Effector memory CD4-positive, alpha-beta T cell (primary cell): ENCODE measurements at regions not wholly inside any gene's neighbourhood (a gene's known extent, or its start where the extent isn't known, plus 50 kb on each side); places are given as distances from the start of the nearest gene placed in this dataset.

Experiments used
- DNase-seq, 3 donors: peaks; one replicate each; pipeline ENCODE4 v3.0.0-alpha.2; 2020
- H3K27ac ChIP-seq: 2 replicates; pipeline ENCODE4 v1.7.0; 2013; ENCODE audit warnings: mild to moderate bottlenecking, low read length, moderate library complexity; ENCODE audit not compliant: insufficient read depth, poor library complexity, severe bottlenecking
- H3K27me3 ChIP-seq: replicated peaks from 2 replicates; pipeline ENCODE4 v1.7.0; 2013; ENCODE audit warnings: mild to moderate bottlenecking, low read length; ENCODE audit not compliant: insufficient read depth, control insufficient read depth, poor library complexity, severe bottlenecking
- H3K36me3 ChIP-seq: 2 replicates; pipeline ENCODE4 v1.7.0; 2013; ENCODE audit warnings: mild to moderate bottlenecking, low read length, moderate library complexity; ENCODE audit not compliant: control insufficient read depth, insufficient read depth
- H3K4me1 ChIP-seq: 2 replicates; pipeline ENCODE4 v1.7.0; 2013; ENCODE audit warnings: low read length, mild to moderate bottlenecking; ENCODE audit not compliant: control insufficient read depth, insufficient read depth, poor library complexity, severe bottlenecking
- H3K4me3 ChIP-seq: 2 replicates; pipeline ENCODE4 v1.7.0; 2013; ENCODE audit warnings: low read length, low read depth, mild to moderate bottlenecking; ENCODE audit not compliant: insufficient read depth, poor library complexity, severe bottlenecking
- H3K9me3 ChIP-seq: 2 replicates; pipeline ENCODE4 v1.7.0; 2013; ENCODE audit warnings: mild to moderate bottlenecking, low read length, moderate library complexity; ENCODE audit not compliant: control insufficient read depth

- Histone ChIP-seq H3K4me3 (no peak overlapping the region), H3K9me3 (no peaks in the 10 kb centered on the region), H3K36me3 (no peaks in the 10 kb centered on the region), H3K4me1 (no peaks in the 10 kb centered on the region), H3K27ac (no peak overlapping the region), H3K27me3 (no peaks in the 10 kb centered on the region)
- no peak for DNase-seq
Measured at GRCh38 chr5:125181159-125181558, 434.7 kb upstream of the ZNF608 start.

- Histone ChIP-seq H3K4me1 (no peaks in the 10 kb centered on the region), H3K4me3 (no peak overlapping the region), H3K27ac (no peak overlapping the region), H3K36me3 (no peaks in the 10 kb centered on the region), H3K27me3 (no peaks in the 10 kb centered on the region), H3K9me3 (no peaks in the 10 kb centered on the region)
- DNase-seq, result no peak
Measured at GRCh38 chr5:125181955-125182354, 435.5 kb upstream of the ZNF608 start.

DNA sequence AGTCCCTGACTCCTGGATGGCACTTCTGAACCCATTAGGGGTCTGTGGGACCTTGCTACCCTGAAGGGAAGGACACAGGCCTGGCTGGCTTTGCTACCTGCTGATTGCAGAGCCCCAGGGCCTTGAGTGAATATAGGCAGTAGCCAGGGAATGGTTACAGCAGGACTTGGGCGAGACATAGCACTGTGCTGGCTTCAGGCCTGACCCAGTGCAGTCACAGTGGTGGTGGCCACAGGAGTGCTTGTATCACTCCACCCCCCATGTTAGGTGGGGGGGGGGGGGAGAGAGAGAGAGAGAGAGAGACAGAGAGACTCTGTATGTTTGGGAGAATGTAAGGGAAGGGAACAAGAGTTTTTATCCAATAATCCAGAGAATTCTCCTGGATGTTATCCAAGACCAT is 439.3 kb upstream of the ZNF608 start:
- no peak overlapping the region for H3K27ac ChIP-seq
- no peaks in the 10 kb centered on the region for H3K9me3 ChIP-seq
- no peaks in the 10 kb centered on the region for H3K36me3 ChIP-seq
- no peaks in the 10 kb centered on the region for H3K27me3 ChIP-seq
- no peaks in the 10 kb centered on the region for H3K4me1 ChIP-seq
- H3K4me3 ChIP-seq, result no peak overlapping the region
- no peak for DNase-seq

GRCh38 chr5:125186911-125187375 is 440.5 kb upstream of the ZNF608 start:
- Histone ChIP-seq H3K27ac (no peak overlapping the region), H3K27me3 (no peaks in the 10 kb centered on the region), H3K36me3 (no peaks in the 10 kb centered on the region), H3K9me3 (no peaks in the 10 kb centered on the region), H3K4me3 (no peak overlapping the region), H3K4me1 (no peaks in the 10 kb centered on the region)
- DNase-seq, result no peak

DNA sequence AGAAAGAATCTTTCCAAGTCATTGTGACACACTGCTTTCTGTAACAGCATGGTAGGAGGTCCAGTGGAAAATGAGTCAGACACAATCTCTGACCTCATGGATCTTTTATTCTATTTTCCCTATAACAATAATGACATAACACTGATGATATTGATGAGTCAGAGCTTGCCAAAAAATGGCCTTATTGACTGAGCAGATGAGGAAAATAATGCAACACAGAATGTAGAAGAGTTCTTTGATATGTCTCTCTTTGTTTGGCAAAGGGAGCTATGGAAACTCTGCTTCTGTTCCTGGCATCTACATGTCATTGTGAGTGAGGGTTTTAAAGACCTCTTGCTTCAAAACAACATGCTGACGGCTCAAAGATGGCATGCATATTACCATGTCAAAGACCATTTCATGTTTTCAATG is 443.1 kb upstream of the ZNF608 start:
- no peak overlapping the region for H3K27ac ChIP-seq
- no peaks in the 10 kb centered on the region for H3K9me3 ChIP-seq
- DNase-seq, result no peak
- no peaks in the 10 kb centered on the region for H3K4me1 ChIP-seq
- no peak overlapping the region for H3K4me3 ChIP-seq
- H3K27me3 ChIP-seq, result no peaks in the 10 kb centered on the region
- H3K36me3 ChIP-seq, result no peaks in the 10 kb centered on the region

GRCh38 chr5:125190232-125191087 is 444.0 kb upstream of the ZNF608 start:
- H3K27ac ChIP-seq, result no peak overlapping the region
- no peaks in the 10 kb centered on the region for H3K27me3 ChIP-seq
- no peaks in the 10 kb centered on the region for H3K9me3 ChIP-seq
- no peaks in the 10 kb centered on the region for H3K4me1 ChIP-seq
- no peak overlapping the region for H3K4me3 ChIP-seq
- no peaks in the 10 kb centered on the region for H3K36me3 ChIP-seq
- no peak for DNase-seq

DNA sequence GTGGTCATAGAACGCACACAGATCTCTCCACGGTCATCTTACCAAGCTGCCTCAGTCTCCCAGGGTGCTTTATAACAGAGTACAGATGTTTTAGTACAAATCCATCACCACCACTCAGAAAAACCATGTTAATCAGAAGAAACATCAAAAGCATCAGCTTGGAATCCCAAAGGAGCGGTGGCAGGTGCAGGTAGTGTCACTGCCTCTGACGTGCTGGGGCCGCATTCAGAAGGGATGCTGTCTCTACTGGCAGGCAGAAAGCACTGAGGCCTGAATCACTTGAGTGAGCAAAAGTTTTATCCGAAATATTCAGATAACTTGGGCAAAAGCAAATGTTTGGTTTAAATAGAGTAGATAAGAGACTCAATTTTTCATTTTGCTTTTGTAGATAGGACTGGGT is 448.4 kb upstream of the ZNF608 start:
- Histone ChIP-seq H3K9me3 (no peaks in the 10 kb centered on the region), H3K27me3 (no peaks in the 10 kb centered on the region), H3K36me3 (no peaks in the 10 kb centered on the region), H3K4me1 (no peaks in the 10 kb centered on the region), H3K4me3 (no peak overlapping the region), H3K27ac (no peak overlapping the region)
- DNase-seq, result no peak

- H3K4me1 ChIP-seq, result no peaks in the 10 kb centered on the region
- H3K36me3 ChIP-seq, result no peaks in the 10 kb centered on the region
- no peak overlapping the region for H3K27ac ChIP-seq
- no peak for DNase-seq
- H3K9me3 ChIP-seq, result no peaks in the 10 kb centered on the region
- H3K4me3 ChIP-seq, result no peak overlapping the region
- no peaks in the 10 kb centered on the region for H3K27me3 ChIP-seq
Measured at GRCh38 chr5:125196481-125197111, 450.2 kb upstream of the ZNF608 start.

DNA sequence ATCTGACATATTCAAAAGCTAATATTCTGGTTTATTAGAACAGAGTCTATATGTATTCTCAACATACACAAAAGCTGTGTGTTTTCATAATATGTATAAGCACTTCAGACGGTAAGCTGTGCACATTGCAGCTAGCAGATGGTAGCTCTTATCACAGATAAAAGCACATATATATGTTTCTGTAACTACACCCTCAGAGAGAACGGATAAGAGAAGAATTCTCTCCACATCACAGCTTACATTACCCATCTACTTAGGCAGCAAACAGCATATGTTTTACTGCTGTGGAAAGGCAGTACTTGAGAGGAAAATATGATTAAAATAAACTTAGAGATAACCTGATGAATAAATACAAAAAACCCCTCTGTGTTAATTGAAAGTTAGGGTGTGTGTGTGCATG is 450.9 kb upstream of the ZNF608 start:
- no peaks in the 10 kb centered on the region for H3K36me3 ChIP-seq
- no peaks in the 10 kb centered on the region for H3K27me3 ChIP-seq
- DNase-seq, result no peak
- H3K4me3 ChIP-seq, result no peak overlapping the region
- no peak overlapping the region for H3K27ac ChIP-seq
- no peaks in the 10 kb centered on the region for H3K9me3 ChIP-seq
- no peaks in the 10 kb centered on the region for H3K4me1 ChIP-seq

DNA sequence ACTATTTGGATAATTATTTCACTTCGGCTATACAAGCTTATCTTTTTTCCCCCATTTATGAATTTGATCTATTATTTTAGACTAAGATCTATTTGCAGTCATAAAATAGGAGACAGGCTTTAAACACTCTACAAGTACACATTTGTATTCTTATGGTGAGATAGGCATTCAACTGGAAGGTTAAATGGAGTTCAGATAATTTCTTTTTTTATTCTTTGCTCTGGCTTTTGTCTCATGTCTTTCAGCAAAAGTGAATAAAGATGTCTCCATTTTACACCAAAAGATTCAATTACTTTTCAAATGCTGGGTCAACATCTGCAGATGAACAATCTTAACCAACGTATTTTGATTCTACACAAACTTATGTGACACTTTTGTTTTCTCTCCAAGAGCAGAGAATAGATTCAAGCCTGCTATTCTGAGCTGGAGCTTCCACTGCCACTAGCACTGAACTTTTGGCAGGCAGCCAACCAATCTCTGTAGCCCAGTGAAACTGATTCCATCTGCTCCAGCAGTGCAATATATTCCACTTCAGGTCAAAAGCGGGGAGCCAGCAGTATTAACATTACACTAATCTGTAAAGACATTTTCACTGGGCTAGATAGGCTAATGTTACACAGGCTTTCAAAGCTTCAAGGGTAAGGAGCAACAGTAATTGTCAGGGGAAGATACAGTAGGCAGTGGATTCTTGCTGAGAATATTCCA is 452.0 kb upstream of the ZNF608 start:
- no peaks in the 10 kb centered on the region for H3K27me3 ChIP-seq
- no peaks in the 10 kb centered on the region for H3K4me1 ChIP-seq
- no peak overlapping the region for H3K4me3 ChIP-seq
- no peaks in the 10 kb centered on the region for H3K9me3 ChIP-seq
- no peaks in the 10 kb centered on the region for H3K36me3 ChIP-seq
- no peak overlapping the region for H3K27ac ChIP-seq
- no peak for DNase-seq
